ENCODE measurements at regions not wholly inside any gene's neighbourhood (a gene's known extent, or its start where the extent isn't known, plus 50 kb on each side); places are given as distances from the start of the nearest gene placed in this dataset.

DNA sequence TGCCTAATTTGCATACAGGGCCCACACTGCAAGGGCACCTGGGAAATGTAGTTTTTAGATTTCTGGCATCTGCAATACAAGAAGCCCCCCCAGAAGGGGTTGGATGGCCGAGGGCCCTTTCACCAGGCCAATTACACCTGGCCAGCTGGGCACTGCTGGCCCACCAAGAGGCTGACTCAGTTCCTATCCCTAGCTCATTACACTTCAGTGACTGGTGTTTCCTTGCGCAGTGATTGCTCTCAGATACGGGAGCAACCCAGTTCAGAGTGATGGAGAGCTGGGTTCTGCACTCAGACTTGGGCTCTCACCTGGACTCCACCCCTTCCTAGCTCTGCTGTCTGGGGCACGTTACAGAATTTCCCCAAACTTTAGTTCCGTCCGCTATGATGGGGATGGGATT, 81.1 kb upstream of the SHANK2 start:
- Histone ChIP-seq H3K4me3 (ENCODE audit: control extremely low read depth in 1 of 5, extremely low read depth in 1 of 5, insufficient read depth in 1 of 5, low read depth in 2 of 5, low read length in 4 of 5) (no peak overlapping the region), H4K20me1 (ENCODE audit: control insufficient read depth, insufficient read depth, low read length, poor library complexity, severe bottlenecking) (no peaks in the 10 kb centered on the region), H2AFZ (ENCODE audit: insufficient read depth, low read depth, low read length, poor library complexity, severe bottlenecking) (no peak overlapping the region), H3K27ac (ENCODE audit: low read length in 2 of 2) (no peak overlapping the region), H3K79me2 (ENCODE audit: control insufficient read depth, insufficient read depth, low read length) (no peaks in the 10 kb centered on the region), H3K4me1 (ENCODE audit: control insufficient read depth in 2 of 2, insufficient read depth in 2 of 2, low read length in 2 of 2) (no peaks in the 10 kb centered on the region), H3K27me3 (replicated peaks in 1 of 4; ENCODE audit: control extremely low read depth in 1 of 4, control insufficient read depth in 3 of 4, insufficient read depth in 4 of 4, low read length in 3 of 4) (peaks cover 0 to 10% (median 0%) of the 10 kb centered on the region in 4 experiments), H3K4me2 (replicated peaks; ENCODE audit: low read depth, low read length, poor library complexity, severe bottlenecking) (no peak overlapping the region), H3K9ac (ENCODE audit: low read length) (no peak overlapping the region), H3K36me3 (replicated peaks in 1 of 2; ENCODE audit: control extremely low read depth in 1 of 2, control insufficient read depth in 1 of 2, extremely low read depth in 1 of 2, insufficient read depth in 2 of 2, low read length in 1 of 2) (no peaks in the 10 kb centered on the region), H3K9me3 (ENCODE audit: control extremely low read depth in 1 of 3, control insufficient read depth in 2 of 3, insufficient read depth in 1 of 3, low read length in 2 of 3) (peaks cover 0 to 42% (median 19%) of the 10 kb centered on the region in 3 donors)
- Mint-ChIP-seq H3K4me3 (no peak overlapping the region), H3K4me1 (no peaks in the 10 kb centered on the region), H3K9me3 (ENCODE audit: insufficient read depth) (peaks cover 5% of the 10 kb centered on the region), H3K27me3 (no peaks in the 10 kb centered on the region), H3K27ac (no peak overlapping the region)
- no peak for DNase-seq
- 93% methylated on average over 2 of the region's 6 CpGs for WGBS (ENCODE audit: insufficient coverage)
- TF ChIP-seq CTCF (IDR thresholded peaks at IDR 0.05), result no peak
- TF ChIP-seq EZH2 (IDR thresholded peaks at IDR 0.05; ENCODE audit: borderline replicate concordance, insufficient read depth, low read depth, low read length, poor library complexity, severe bottlenecking), result no peak
- no peak for ATAC-seq (ENCODE audit: low read depth)
- ChIA-PET POLR2A (no interaction called here), CTCF (no interaction called here)
- intact Hi-C loops (cut with micrococcal nuclease), result no loop called here

DNA sequence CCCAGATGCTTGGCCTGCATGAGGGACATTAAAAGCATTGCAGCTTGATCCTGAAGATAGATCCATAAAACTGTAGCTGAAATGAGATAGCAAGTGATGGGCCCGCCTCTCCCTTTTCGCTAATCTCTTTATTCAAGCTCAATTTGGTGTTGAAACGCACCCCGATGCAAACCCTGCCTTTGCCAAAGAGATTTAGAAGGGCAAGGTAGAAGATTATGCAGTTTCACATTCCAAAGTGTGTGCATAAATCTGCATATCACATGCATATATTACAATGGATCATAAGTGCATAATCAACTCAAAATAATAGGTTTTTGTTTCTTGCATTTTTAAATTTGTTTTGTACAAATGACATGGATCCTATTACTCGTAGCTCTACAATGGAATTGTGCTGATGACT, 80.1 kb upstream of the SHANK2 start:
- no peak overlapping the region for H3K27ac Mint-ChIP-seq
- H3K4me3 ChIP-seq (ENCODE audit: control extremely low read depth in 1 of 5, extremely low read depth in 1 of 5, insufficient read depth in 1 of 5, low read depth in 2 of 5, low read length in 4 of 5), result no peak overlapping the region
- no peak overlapping the region for H3K9ac ChIP-seq (ENCODE audit: low read length)
- peaks cover 0 to 42% (median 19%) of the 10 kb centered on the region in 3 donors for H3K9me3 ChIP-seq (ENCODE audit: control extremely low read depth in 1 of 3, control insufficient read depth in 2 of 3, insufficient read depth in 1 of 3, low read length in 2 of 3)
- H3K36me3 ChIP-seq (replicated peaks in 1 of 2; ENCODE audit: control extremely low read depth in 1 of 2, control insufficient read depth in 1 of 2, extremely low read depth in 1 of 2, insufficient read depth in 2 of 2, low read length in 1 of 2), result no peaks in the 10 kb centered on the region
- intact Hi-C loops (cut with micrococcal nuclease), result no loop called here
- WGBS (ENCODE audit: insufficient coverage), result 93% methylated on average over 4 of the region's 5 CpGs
- ChIA-PET POLR2A (no interaction called here), CTCF (no interaction called here)
- H4K20me1 ChIP-seq (ENCODE audit: control insufficient read depth, insufficient read depth, low read length, poor library complexity, severe bottlenecking), result no peaks in the 10 kb centered on the region
- DNase-seq (no peak), ATAC-seq (ENCODE audit: low read depth) (no peak)
- H3K4me1 ChIP-seq (ENCODE audit: control insufficient read depth in 2 of 2, insufficient read depth in 2 of 2, low read length in 2 of 2), result no peaks in the 10 kb centered on the region
- peaks cover 0 to 10% (median 0%) of the 10 kb centered on the region in 4 experiments for H3K27me3 ChIP-seq (replicated peaks in 1 of 4; ENCODE audit: control extremely low read depth in 1 of 4, control insufficient read depth in 3 of 4, insufficient read depth in 4 of 4, low read length in 3 of 4)
- H3K27ac ChIP-seq (ENCODE audit: low read length in 2 of 2), result no peak overlapping the region
- no peaks in the 10 kb centered on the region for H3K4me1 Mint-ChIP-seq
- TF ChIP-seq EZH2 (IDR thresholded peaks at IDR 0.05; ENCODE audit: borderline replicate concordance, insufficient read depth, low read depth, low read length, poor library complexity, severe bottlenecking) (no peak), CTCF (IDR thresholded peaks at IDR 0.05) (no peak)
- peaks cover 5% of the 10 kb centered on the region for H3K9me3 Mint-ChIP-seq (ENCODE audit: insufficient read depth)
- no peak overlapping the region for H3K4me3 Mint-ChIP-seq
- H3K79me2 ChIP-seq (ENCODE audit: control insufficient read depth, insufficient read depth, low read length), result no peaks in the 10 kb centered on the region
- H3K27me3 Mint-ChIP-seq, result no peaks in the 10 kb centered on the region
- no peak overlapping the region for H2AFZ ChIP-seq (ENCODE audit: insufficient read depth, low read depth, low read length, poor library complexity, severe bottlenecking)
- no peak overlapping the region for H3K4me2 ChIP-seq (replicated peaks; ENCODE audit: low read depth, low read length, poor library complexity, severe bottlenecking)

All from B cell (primary cell).